Head of caudate nucleus (tissue), 42 donors: ENCODE measurements at regions not wholly inside any gene's neighbourhood (a gene's known extent, or its start where the extent isn't known, plus 50 kb on each side); places are given as distances from the start of the nearest gene placed in this dataset.

Experiments used
- DNase-seq, 42 donors: peaks; one replicate each; pipeline versions ENCODE4 v3.0.0 to v3.0.0-alpha.2; 2020 to 2021; ENCODE audit warnings: mixed read lengths in 7 of 42
- intact Hi-C: fragments of 100-400 bp; cut with DNase I; formaldehyde crosslinking; loops from one replicate; pipeline ENCODE4 v1.15.0; 2022

DNA sequence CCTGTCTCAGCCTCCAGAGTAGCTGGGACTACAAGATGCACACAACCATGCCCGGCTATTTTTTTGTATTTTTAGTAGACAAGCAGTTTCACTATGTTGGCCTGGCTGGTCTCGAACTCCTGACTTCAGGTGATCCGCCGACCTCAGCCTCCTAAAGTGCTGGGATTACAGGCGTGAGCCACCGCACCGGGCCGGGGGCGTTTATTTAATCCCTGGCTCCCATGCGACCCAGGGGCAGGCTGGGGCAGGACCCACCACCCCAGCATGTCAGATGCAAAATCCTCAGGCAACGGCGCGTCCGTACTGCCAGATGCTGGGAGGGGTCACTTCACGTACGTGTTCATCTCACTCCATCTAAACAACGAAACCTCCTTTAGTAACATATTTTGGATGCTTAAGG is 518.7 kb upstream of the NOX3 start:
- intact Hi-C loops: no loop called here
- DNase-seq: no peak

- no peak for DNase-seq
Measured at GRCh38 chr6:155970876-155971708, 515.5 kb upstream of the NOX3 start.

GRCh38 chr6:155970472-155970871 is 514.8 kb upstream of the NOX3 start:
- no peak for DNase-seq
- intact Hi-C loops: no loop called here

More at GRCh38 chr6:155970876-155971708, 515.5 kb upstream of the NOX3 start:
- intact Hi-C loops: no loop called here

GRCh38 chr6:155968921-155969320 is 513.3 kb upstream of the NOX3 start:
- intact Hi-C loops: no loop called here
- DNase-seq: no peak

DNA sequence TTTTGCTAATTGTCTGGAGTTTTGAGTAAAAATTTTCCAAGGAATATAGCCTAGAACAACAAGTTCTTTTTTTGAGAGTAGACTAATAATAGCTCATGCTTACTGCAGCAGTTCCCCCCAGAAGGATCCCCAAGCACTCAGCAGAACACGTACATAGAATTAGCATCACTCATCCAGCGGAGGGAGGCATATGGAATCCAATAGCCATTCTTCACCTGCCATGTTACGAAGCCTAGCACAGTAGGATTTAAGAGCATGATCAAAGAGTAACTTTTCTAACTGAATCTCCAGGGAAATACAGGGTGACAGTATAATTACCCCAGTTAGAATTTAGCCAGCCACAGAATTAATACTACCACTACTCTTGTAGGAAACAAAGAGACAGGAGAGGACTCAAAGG is 511.7 kb upstream of the NOX3 start:
- intact Hi-C loops: no loop called here
- DNase-seq: no peak

GRCh38 chr6:155964544-155964943 is 508.9 kb upstream of the NOX3 start:
- no peak for DNase-seq
- intact Hi-C loops: no loop called here

GRCh38 chr6:155962276-155962675 is 506.6 kb upstream of the NOX3 start:
- intact Hi-C loops: no loop called here
- no peak for DNase-seq

DNA sequence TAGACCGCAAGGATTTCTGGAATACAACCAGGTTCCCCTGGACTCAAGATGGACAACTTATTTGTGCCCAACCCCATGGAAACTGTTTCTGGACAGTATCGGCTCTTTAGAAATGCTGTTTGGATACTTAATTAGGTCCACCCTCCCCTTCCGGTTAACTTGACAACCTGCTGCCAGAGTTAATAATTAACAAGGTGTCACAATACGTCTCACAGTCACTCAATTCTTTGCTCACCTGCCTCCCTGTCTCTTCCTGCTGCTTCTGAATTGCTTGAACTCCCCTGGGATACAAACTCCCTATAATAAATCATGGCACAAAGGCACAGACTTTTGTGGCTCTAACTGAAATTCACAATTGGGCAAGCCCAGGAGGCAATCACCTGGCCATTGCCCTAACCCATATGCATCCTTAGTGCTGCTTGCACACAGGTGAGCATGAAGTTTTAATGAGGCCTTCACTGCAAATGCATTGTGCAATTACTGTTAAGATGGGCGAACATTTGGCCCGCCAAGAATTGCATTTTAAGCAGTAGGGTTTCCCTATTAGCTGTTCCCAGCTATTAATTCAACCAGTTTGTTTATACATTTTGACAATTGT is 504.4 kb upstream of the NOX3 start:
- intact Hi-C loops: no loop called here
- no peak for DNase-seq

DNA sequence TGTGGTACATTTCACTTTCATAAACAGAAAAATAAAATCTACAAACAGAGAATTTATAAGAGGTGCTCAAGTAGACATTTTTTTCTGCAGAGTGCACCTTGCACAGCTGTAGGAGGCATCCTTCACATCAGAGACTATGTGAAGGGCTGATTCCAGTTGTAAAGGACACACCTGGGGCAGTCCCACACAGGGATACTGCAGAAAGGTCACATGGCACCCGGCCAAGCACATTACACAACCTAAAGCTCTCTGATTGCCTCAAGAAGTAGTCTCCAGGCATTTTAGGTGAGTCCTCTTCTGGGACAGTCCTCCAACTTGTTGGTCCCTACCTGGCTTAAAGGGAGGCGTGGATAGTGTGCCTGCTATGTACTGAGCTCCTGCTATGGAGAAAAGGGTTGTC is 502.9 kb upstream of the NOX3 start:
- intact Hi-C loops: no loop called here
- no peak for DNase-seq

DNA sequence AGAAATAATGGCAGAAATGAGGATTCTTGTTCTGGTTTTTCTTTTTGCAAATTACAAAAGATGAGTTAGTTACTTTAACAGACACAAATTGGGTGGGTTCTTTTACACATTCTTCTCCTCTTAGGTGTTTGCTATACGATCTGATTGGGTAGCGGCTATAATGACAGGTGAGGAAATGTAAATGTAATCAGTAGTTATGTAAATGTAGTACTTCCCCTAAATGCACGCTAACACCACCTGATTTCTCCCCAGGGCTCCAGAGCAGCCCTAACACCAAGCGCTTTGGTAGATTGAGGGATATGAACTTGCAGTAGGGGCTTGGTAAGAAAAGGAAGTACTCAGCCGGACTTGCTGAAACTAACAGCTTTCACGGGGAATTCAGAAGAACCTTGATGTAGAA is 499.4 kb upstream of the NOX3 start:
- DNase-seq: no peak
- intact Hi-C loops: no loop called here

- DNase-seq: no peak
- intact Hi-C loops: no loop called here
Measured at GRCh38 chr6:155954149-155954548, 498.5 kb upstream of the NOX3 start.

- DNase-seq: no peak
- intact Hi-C loops: no loop called here
Measured at GRCh38 chr6:155949256-155949655, 493.6 kb upstream of the NOX3 start.

DNA sequence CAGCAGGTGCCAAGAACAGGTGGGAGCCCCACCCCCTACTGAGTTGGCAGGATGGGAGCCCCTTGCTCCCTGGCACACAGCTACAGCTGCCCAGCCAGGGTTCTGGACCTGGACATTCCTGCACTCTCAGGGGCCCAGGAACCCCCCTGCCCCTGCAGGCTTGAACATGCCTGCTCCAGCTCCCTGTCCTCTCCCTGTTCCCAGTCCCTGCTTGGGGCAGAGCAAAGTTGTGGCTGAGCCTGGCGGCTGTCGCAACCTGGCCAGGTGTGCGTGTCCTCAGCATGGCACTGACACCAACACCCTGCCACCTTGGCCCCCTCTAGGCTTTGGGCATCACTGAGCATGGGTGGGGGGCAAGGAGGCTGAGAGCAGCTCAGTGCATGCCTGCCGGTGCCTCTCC is 491.2 kb upstream of the NOX3 start:
- intact Hi-C loops: no loop called here
- no peak for DNase-seq

GRCh38 chr6:155943635-155944034 is 488.0 kb upstream of the NOX3 start:
- intact Hi-C loops: no loop called here
- DNase-seq: no peak

DNA sequence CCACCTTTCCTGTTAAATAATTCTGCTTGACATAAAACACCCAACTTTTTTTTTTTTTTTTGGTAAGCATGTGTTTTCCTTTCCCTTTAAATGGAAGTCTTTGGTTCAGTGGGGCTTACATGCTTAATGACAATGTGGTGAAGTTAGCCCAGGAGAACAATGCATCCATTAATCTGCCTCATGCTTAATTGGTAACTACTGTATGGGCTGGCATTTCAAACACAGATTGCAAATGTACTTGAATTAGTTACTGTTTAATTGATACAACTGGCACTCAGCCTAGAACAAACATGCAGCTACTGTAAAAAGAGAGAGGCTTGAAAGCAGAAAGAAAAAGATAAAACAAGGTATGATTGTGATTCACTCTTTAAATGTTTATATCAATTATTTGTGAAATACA is 483.6 kb upstream of the NOX3 start:
- intact Hi-C loops: no loop called here
- no peak for DNase-seq

DNA sequence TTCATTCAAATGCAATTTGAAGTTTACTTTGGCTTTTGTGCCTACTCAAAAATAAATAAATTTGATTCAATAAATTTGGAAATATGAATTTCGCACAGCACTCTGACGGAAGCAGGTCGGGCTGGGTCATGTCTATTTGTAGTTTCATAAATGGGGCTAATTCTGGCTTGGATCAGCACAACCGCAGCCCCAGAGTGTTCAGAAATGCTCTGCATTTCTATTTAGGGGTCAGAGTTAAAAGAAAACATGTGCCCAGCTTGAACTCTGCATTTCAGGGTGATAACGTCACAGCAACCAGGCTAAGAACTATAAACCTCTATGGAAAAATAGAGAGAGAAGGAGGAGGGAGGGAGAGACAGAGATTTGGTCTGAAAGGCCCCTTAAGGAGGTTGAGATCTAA is 480.9 kb upstream of the NOX3 start:
- intact Hi-C loops: no loop called here
- no peak for DNase-seq

- intact Hi-C loops: no loop called here
- DNase-seq: no peak
Measured at GRCh38 chr6:155936127-155936526, 480.5 kb upstream of the NOX3 start.

DNA sequence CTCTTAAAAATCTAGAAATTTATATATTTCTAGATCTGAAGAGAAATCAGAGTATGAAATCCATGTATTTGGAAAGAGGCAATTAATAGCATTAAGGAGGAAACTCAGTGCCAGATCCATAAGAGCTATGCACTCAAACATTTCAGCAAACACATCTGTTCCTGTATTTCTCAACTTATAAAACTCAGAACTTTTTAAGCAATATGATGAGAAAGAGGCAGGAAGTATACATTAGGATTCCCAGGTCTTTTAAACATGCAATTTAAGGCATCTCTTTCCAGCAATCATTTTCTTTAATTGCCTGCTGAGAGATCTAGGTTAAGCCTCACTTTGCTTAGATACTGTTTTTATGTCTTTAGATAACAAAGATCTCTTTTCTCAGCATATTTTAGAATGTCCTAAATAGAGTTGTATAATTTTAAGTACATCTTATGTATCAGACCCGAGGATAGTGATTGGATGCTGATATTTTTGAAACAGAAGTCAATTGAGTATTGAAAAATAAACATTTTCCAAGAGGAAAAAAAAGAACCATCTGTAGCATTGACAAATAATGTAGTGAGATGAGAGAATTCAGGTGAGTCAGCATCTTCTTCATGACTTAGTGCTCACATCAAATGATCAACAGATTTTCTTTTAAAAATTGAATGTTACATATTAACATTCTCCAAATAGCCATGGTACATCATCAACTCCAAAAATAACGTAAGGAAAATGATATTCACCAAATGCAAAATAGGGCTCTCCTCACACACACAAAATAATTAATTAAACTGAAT is 461.4 kb upstream of the NOX3 start:
- intact Hi-C loops: no loop called here
- DNase-seq: no peak

GRCh38 chr6:155915651-155916050 is 460.0 kb upstream of the NOX3 start:
- no peak for DNase-seq
- intact Hi-C loops: no loop called here

- DNase-seq: no peak
- intact Hi-C loops: no loop called here
Measured at GRCh38 chr6:155913816-155914215, 458.2 kb upstream of the NOX3 start.
